Left cardiac atrium (tissue), 4 donors: ENCODE measurements at regions not wholly inside any gene's neighbourhood (a gene's known extent, or its start where the extent isn't known, plus 50 kb on each side); places are given as distances from the start of the nearest gene placed in this dataset.
A peak's percentile ranks its signal among the peaks of the same experiment; 100 is the strongest.

Experiments
- ATAC-seq, 2 donors: fragments of 200-7000 bp; cut with Tn5 transposase; one replicate each; pipeline ENCODE4 v1.9.1; 2020; ENCODE audit warnings: mild to moderate bottlenecking in 2 of 2, moderate library complexity in 2 of 2
- DNase-seq: peaks from one replicate; pipeline ENCODE4 v3.0.0-alpha.2; 2020
- intact Hi-C, 2 donors: fragments of 100-400 bp; cut with DNase I; formaldehyde crosslinking; loops; one replicate each; pipeline versions ENCODE4 v1.14.1 to v1.15.1; 2022 to 2023
- donor health status: DM: no; HTN: yes; CAD: no.
- donor health status: DM: no; HTN: yes; CAD: no; lungs with severe emphysema.
- donor health status: DM: yes; HTN: yes; CAD: no.
- donor health status: Dilated cardiomyopathy.

DNA sequence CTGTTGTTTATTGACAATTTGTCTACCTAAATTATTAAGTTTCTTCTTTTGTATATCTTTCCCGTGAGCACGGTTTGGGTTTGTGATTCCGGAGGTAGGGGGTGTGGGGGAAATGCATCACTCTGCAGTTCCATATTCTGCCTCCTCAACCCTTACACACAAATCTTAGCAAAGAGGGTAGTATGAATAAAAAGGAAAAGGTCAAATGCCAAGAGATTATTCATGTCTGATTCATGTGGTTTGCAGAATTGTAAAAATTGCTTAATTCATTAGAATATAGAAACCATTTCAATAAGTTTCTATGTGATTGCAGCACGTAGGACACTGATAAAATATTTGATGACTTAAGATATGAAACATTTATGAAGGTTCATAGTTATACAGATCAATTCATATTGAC, 601.9 kb downstream of the SEMA5A start:
- ATAC-seq (no peak), DNase-seq (no peak)
- intact Hi-C loops = no loop called here

DNA sequence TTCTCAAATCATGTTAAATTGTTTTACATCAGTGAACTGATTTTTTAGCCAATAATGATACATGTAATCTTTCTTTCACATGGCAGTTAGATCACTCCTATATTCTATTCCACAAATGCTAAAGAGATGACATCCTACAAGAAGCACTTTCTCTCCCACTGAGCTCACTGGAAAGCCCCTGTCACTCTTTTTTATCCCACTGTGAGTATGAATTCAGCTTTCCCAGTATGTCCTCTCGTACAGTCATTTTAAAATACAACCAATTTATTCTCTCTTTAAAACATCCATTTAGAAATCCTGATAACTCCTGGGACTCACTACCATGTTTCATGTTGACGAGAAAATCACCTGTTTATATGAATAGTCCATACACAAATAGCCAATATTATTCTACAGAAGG, 599.9 kb downstream of the SEMA5A start:
- intact Hi-C loops = no loop called here
- DNase-seq = no peak
- no peak for ATAC-seq

DNA sequence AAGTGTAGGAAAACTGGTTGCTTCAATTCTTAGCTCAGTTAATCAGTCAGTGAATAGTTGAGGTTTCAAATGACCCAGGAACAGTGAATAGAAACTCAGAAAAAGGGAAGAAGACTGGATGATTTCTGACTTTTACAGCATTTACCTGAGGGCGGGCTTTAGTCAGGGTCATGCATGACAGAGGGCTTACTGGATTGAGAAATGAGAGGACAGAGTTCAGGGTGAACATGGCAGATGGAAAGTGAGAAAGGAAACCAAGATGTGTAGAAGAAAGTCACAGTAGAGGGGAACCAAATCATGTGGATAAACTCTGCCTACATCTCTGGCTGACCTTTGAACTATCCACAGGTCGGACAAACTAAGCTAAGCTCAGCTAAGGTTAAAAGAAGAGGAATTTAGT, 596.0 kb downstream of the SEMA5A start:
- intact Hi-C loops = no loop called here
- DNase-seq (no peak), ATAC-seq (no peak)

DNA sequence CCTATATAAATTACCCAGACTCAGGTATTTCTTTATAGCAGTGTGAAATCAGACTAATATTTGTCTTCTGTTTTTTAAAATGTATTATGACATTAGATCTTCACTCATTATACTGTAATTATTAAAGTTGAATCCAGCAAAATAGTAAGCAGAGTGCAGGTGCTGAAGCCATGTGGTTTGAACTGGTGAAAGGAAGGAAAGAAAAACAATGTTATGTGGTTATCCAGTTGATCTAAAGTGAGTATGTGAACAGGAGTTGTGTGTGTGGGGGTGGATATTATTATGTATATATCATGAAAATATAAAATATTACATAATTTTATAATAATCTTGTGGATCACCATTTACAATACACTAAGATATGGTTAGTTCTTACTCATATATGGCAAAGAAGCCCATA, 593.7 kb downstream of the SEMA5A start:
- no peak for ATAC-seq
- intact Hi-C loops = no loop called here
- no peak for DNase-seq

DNA sequence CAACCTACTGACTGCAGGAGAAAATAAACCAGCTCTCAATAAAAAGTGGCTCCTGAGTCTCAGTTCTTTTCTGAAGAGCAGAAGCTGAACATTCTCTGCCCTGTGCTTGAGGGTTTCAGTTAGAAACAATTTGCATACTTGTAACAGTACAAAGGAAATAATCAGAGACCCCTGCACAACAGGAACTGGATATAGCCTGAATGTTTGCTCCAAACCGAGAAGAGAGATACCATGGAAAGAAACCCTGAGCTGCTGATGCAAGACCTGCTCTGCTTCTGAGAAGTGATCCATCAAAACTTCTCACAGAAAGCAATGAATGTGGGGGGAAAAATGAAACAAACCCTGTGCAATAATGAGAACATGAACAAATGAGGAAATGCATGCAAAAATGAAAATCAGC, 592.9 kb downstream of the SEMA5A start:
- ATAC-seq (no peak), DNase-seq (no peak)
- intact Hi-C loops = no loop called here

DNA sequence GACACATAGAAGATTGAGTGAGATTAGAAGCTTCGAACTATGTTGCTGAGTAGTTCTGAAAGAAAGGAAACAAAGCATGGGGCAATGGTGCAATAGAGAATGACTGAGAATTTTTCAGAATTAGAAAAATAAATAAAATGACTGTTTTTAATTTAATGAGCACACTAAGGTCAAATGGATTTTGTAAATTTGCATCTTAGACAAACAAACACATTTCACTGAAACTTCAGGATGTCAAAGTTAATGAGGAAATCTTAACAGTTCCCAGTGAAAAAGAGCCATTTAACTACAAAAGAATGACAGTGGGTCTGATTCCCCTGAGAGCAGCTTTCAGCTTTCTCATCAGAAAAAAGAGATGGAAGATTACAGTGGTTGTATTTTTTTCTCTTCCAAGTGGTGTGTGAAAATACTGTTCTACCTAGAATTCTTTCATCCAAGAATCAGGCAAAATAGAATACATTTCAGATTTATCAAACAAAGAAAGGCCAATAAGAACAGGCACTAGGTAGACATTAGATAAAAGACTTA, 591.9 kb downstream of the SEMA5A start:
- DNase-seq (no peak), ATAC-seq (no peak)
- intact Hi-C loops = no loop called here

DNA sequence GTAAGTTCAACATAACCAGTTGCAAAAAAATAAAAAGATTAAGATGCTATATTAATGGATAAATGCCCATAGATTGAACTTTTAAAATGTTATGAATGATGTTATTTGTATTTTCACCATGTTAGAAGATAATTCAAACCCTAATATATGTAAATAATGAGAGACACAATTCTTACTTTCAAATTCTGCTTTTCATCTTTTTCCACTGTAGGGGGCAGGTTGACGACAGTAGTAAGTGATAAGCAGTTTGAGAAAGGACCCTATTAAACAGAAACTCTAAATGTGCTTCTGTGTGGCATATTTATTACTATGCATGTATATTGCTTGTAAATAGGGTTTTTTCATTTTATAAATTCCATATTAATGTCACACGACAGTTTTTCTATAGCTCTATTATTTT, 591.1 kb downstream of the SEMA5A start:
- no peak for DNase-seq
- ATAC-seq = no peak
- intact Hi-C loops = no loop called here

DNA sequence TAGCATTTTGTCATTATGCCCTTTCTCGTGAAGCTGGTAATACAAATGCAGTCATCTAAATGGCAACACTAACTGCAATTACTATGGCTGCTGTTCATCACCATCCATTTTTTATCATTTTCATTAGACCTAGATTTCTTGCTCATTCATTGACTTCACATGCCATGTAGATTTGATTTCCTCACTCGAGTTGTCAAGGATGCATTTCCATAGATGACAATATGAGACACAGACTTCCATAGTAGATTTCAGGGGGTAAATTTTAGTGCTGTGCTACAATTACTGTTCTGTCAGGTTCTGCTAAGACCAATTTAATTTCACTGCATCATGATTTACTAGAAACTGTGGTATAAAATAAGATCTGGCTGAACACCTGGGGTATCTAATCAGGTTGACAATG, 589.2 kb downstream of the SEMA5A start:
- intact Hi-C loops = no loop called here
- no peak for DNase-seq
- ATAC-seq = no peak

DNA sequence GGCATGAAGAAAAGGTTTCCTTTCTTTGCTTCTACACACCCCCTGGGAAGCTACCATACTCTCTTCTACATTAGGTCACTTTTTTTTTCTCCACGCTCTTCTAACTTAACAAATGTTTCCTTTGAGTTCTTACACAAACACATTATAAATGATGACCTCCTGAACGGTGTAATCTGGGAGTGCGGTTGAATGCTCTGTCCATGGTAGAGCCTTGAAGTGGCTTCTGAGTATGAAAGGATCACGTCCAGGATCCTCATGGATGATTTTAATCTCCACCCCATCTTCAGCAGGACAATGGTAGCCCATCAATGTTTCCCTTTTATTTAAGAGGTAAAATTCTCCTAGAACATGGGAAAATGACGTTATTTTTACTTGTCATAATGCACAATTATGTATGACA, 587.3 kb downstream of the SEMA5A start:
- ATAC-seq = no peak
- intact Hi-C loops = no loop called here
- no peak for DNase-seq

DNA sequence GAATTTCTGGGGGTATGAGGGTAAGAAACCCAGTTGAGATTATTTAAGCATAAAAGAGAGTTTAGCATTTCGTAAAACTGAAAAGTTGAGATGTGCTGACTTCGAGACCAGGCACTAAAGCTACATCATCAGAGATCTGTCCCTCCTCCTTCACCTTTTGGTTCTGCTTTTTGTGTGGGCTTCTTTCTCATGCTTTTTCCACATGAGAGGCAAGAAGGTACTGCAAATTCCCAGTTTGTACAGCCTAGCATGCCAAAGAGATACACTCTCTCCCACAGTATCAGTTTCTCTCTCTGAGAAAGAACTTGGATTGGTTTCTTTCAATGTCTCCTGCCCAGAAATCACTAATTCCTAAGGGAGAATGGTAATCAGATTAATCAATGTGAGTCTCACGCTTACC, 584.7 kb downstream of the SEMA5A start:
- intact Hi-C loops = no loop called here
- DNase-seq (no peak), ATAC-seq (no peak)

DNA sequence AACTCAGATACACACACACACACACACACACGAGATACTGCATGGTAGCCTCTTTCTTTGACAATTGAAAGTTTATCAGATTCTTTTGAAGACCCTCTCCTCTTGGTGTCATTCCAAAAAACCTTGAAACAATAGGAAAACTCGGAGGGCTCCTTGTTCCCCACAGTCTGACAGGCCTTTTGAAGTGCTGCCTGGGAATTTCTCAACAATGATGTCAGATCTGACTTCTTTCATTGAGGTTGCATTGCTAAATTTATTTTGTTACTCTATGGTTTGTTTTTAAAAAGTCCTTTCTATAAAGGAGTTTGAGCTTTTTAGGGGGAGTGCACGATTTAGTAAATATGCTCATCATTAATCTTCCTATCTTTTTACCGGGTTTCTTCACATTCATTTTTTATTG, 583.9 kb downstream of the SEMA5A start:
- intact Hi-C loops = no loop called here
- no peak for ATAC-seq
- no peak for DNase-seq

DNA sequence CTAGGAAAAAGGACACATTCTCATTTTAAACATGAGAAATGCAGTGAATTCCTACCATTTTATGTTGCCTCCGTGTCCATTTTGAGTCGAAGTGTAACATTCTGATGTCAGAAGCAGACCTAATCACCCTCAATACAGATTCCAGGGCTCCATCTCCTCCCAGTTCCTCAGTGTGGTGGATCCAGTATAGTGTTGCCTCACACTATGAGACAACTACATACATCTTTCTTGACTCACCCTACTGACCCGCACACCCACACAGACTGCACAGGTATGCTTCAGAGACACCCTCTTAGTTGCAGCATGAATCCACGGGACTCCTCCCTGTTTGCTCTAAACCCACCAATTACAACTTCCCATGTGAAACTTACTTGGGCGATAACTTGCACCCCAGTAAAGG, 564.9 kb downstream of the SEMA5A start:
- ATAC-seq (peak in 1 of 2 donors; percentile 27), DNase-seq (no peak)
- intact Hi-C loops = no loop called here

DNA sequence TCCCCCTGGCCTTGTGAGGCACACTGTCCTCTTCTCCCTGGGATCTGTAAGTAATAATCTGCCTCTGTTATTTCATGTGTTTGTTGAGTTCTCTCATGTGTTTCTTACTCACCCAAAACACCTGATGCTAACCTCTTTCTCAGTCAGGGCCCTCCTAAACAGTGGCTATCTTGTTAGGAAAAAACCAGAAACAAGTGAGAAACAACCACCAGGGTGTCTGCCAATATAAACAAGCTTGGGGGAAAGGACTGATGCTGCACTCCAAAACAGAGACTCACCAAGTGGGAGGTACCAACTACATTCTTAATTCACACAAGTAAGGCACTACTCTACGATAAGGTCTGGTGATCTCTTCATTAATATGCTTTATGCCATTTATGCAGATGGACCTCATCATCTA, 564.4 kb downstream of the SEMA5A start:
- ATAC-seq = peak in 1 of 2 donors; percentile 73
- no peak for DNase-seq
- intact Hi-C loops = no loop called here

DNA sequence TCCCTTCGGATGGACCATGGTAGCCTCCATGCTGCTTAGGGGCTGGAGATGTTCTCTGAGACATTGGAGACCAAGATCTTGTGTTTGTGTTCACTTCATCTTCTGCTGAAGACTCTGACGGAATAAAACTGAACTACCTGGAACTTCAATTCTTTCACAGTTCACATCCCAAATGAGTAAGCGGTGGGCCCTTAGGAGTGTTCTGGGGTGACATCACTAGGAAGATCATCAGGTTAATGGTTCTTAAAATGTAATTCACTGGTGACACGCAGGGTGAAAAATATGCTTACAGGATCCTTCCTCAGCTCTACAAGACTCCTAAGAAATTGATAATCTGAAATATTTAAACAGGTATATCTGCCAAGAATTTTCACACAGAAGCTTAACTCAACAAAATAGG, 561.5 kb downstream of the SEMA5A start:
- ATAC-seq (no peak), DNase-seq (no peak)

More for the DNA sequence above, 561.5 kb downstream of the SEMA5A start:
- intact Hi-C loops = no loop called here
